Caco-2 (cell line): ENCODE measurements at regions not wholly inside any gene's neighbourhood (a gene's known extent, or its start where the extent isn't known, plus 50 kb on each side); places are given as distances from the start of the nearest gene placed in this dataset.

ENCODE experiments used
- BruUV-seq: library from RNA; stranded (reverse); fragments of 400-500 nt; replicated peaks from 2 replicates; lab custom pipeline; 2021; lab: Mats Ljungman, UMichigan
- CTCF ChIA-PET: fragments of 300-600 bp; sonication (Branson Sonifier 250); formaldehyde crosslinking; loops from one replicate; lab custom pipeline; 2022; ENCODE audit warnings: antibody characterized with exemption; lab: Charles Lee
- POLR2A ChIA-PET: fragments of 300-600 bp; sonication (Branson Sonifier 250); formaldehyde crosslinking; loops from one replicate; lab custom pipeline; 2022; ENCODE audit warnings: antibody characterized with exemption; lab: Charles Lee
- DNase-seq, 2 experiments: peaks; one replicate each; pipeline versions ENCODE4 v3.0.0 to v3.0.0-alpha.2; 2020 to 2022
- H3K27me3 ChIP-seq: replicated peaks from 2 replicates; pipeline ENCODE4 v1.6.0; 2011; ENCODE audit warnings: low read length; ENCODE audit not compliant: control insufficient read depth, insufficient read depth
- H3K36me3 ChIP-seq: 2 replicates; pipeline ENCODE4 v1.5.1; 2011; ENCODE audit warnings: low read length; ENCODE audit not compliant: control insufficient read depth, insufficient read depth
- H3K4me1 ChIP-seq: fragments of 250-450 bp; sonication (Bioruptor Pico); 2 replicates; pipeline ENCODE4 v1.5.1; 2020; ENCODE audit warnings: mild to moderate bottlenecking
- H3K4me3 ChIP-seq: 2 replicates; pipeline ENCODE4 v1.5.1; 2011; ENCODE audit warnings: low read depth, mild to moderate bottlenecking, control low read depth, low read length
- H3K9me3 ChIP-seq: fragments of 250-450 bp; sonication (Bioruptor Pico); 2 replicates; pipeline ENCODE4 v1.5.1; 2020; ENCODE audit warnings: mild to moderate bottlenecking, moderate library complexity
- H3K27ac Mint-ChIP-seq: one replicate; pipeline ENCODE4 v1.8.0; 2022; ENCODE audit warnings: mixed read lengths; ENCODE audit not compliant: unreplicated experiment
- H3K27me3 Mint-ChIP-seq: one replicate; pipeline ENCODE4 v1.8.0; 2022; ENCODE audit warnings: mixed read lengths; ENCODE audit not compliant: insufficient read depth, unreplicated experiment
- H3K36me3 Mint-ChIP-seq: one replicate; pipeline ENCODE4 v1.8.0; 2022; ENCODE audit warnings: mild to moderate bottlenecking, mixed read lengths; ENCODE audit not compliant: insufficient read depth, unreplicated experiment
- H3K4me1 Mint-ChIP-seq: one replicate; pipeline ENCODE4 v1.8.0; 2022; ENCODE audit warnings: low read depth, mixed read lengths; ENCODE audit not compliant: unreplicated experiment
- H3K4me3 Mint-ChIP-seq: one replicate; pipeline ENCODE4 v1.8.0; 2022; ENCODE audit warnings: mild to moderate bottlenecking, moderate library complexity, mixed read lengths; ENCODE audit not compliant: unreplicated experiment
- H3K9me3 Mint-ChIP-seq: one replicate; pipeline ENCODE4 v1.8.0; 2022; ENCODE audit warnings: mixed read lengths; ENCODE audit not compliant: unreplicated experiment
- intact Hi-C: fragments of 100-400 bp; cut with micrococcal nuclease; formaldehyde crosslinking; loops from one replicate; pipeline ENCODE4 v1.10.0; 2022; ENCODE audit not compliant: unreplicated experiment
- TF ChIP-seq, protein P1 (sequence below), 2 experiments: fragments of 200-600 bp in 1 of 2; IDR thresholded peaks; 1 replicate in 1 of 2; 2 replicates in 1 of 2; pipeline versions ENCODE4 v1.5.1 to v1.8.0; 2011 to 2022; ENCODE audit warnings: antibody characterized with exemption in 1 of 2, control low read depth in 1 of 2, inconsistent platforms in 1 of 2, low read depth in 1 of 2, low read length in 1 of 2, mild to moderate bottlenecking in 1 of 2, moderate library complexity in 1 of 2; ENCODE audit not compliant: insufficient read depth in 1 of 2, severe bottlenecking in 1 of 2, unreplicated experiment in 1 of 2

DNA sequence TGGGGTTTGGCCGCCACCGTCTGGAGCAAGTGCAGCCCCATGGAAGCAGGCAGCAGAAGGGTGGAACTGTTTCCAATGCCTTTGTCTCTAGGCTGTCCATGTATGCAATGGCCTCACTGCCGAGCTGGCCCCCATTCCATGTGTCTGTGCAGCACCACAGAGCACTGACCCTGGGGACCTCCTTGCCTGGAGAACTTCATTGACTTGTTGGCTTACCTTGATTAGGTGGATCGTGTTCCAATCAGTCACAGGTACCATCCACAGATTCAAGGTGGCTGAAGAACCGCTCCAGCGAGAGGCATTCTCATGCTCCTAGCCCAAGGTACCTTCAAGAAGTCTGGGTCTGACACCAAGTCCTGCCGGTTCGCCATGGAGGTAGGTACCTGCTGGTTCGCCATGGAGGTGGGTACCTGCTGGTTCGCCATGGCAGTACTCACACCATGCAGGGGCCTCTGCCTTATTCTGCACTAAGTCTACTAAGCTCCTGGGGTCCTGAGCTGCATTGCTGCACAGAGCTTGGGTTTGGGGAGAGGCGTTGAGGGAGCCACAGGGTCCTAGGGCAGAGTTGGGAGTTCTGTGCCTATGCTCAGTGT is 358.3 kb upstream of the IRX1 start:
- H3K4me1 Mint-ChIP-seq = no peaks in the 10 kb centered on the region
- Histone ChIP-seq H3K36me3 (no peaks in the 10 kb centered on the region), H3K9me3 (no peaks in the 10 kb centered on the region), H3K4me1 (no peaks in the 10 kb centered on the region), H3K27me3 (no peaks in the 10 kb centered on the region), H3K4me3 (no peak overlapping the region)
- intact Hi-C loops = no loop called here
- no peaks in the 10 kb centered on the region for H3K9me3 Mint-ChIP-seq
- BruUV-seq = no TSS peak
- no peaks in the 10 kb centered on the region for H3K27me3 Mint-ChIP-seq
- no peak overlapping the region for H3K27ac Mint-ChIP-seq
- TF ChIP-seq, protein P1, sequence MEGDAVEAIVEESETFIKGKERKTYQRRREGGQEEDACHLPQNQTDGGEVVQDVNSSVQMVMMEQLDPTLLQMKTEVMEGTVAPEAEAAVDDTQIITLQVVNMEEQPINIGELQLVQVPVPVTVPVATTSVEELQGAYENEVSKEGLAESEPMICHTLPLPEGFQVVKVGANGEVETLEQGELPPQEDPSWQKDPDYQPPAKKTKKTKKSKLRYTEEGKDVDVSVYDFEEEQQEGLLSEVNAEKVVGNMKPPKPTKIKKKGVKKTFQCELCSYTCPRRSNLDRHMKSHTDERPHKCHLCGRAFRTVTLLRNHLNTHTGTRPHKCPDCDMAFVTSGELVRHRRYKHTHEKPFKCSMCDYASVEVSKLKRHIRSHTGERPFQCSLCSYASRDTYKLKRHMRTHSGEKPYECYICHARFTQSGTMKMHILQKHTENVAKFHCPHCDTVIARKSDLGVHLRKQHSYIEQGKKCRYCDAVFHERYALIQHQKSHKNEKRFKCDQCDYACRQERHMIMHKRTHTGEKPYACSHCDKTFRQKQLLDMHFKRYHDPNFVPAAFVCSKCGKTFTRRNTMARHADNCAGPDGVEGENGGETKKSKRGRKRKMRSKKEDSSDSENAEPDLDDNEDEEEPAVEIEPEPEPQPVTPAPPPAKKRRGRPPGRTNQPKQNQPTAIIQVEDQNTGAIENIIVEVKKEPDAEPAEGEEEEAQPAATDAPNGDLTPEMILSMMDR (IDR thresholded peaks at IDR 0.05; ENCODE audit: insufficient read depth in 1 of 2, low read depth in 1 of 2, low read length in 1 of 2, severe bottlenecking in 1 of 2, unreplicated experiment in 1 of 2) = no peak
- POLR2A ChIA-PET = no interaction called here
- CTCF ChIA-PET = no interaction called here
- DNase-seq = no peak
- H3K4me3 Mint-ChIP-seq = no peak overlapping the region
- H3K36me3 Mint-ChIP-seq = no peaks in the 10 kb centered on the region

- H3K36me3 Mint-ChIP-seq = no peaks in the 10 kb centered on the region
- intact Hi-C loops = no loop called here
Observed at GRCh38 chr5:3234566-3234965, 361.1 kb upstream of the IRX1 start.

DNA sequence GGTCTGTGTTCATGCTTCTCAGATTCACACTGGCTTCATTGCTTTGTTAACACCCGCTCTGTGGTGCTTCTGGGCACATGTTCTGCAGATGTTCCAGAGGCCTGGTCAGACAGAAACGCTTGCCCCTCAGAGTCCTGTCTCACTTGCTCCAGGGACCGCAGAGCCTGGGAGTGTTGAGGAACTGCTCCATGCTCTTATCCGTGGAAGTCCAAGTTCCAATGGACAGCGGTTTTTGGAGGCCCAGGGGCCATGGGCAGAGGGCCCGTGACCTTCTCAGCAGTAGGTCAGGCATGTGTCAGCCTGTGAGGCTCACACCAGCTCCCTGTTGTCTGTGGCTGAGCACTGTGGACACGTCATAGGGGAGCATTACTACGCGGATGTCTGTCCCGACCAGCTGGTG is 364.7 kb upstream of the IRX1 start:
- BruUV-seq = no TSS peak
- no peak for DNase-seq
- ChIA-PET CTCF (no interaction called here), POLR2A (no interaction called here)
- no peaks in the 10 kb centered on the region for H3K27me3 ChIP-seq
- Mint-ChIP-seq H3K27ac (no peak overlapping the region), H3K9me3 (no peaks in the 10 kb centered on the region), H3K4me3 (no peak overlapping the region), H3K27me3 (no peaks in the 10 kb centered on the region), H3K4me1 (no peaks in the 10 kb centered on the region), H3K36me3 (no peaks in the 10 kb centered on the region)
- no peak overlapping the region for H3K4me3 ChIP-seq
- H3K36me3 ChIP-seq = no peaks in the 10 kb centered on the region
- H3K9me3 ChIP-seq = no peaks in the 10 kb centered on the region
- no peaks in the 10 kb centered on the region for H3K4me1 ChIP-seq
- TF ChIP-seq, protein P1 (IDR thresholded peaks at IDR 0.05; ENCODE audit: insufficient read depth in 1 of 2, low read depth in 1 of 2, low read length in 1 of 2, severe bottlenecking in 1 of 2, unreplicated experiment in 1 of 2) = no peak
- intact Hi-C loops = no loop called here

More at GRCh38 chr5:3234566-3234965, 361.1 kb upstream of the IRX1 start:
- TF ChIP-seq, protein P1 (IDR thresholded peaks at IDR 0.05; ENCODE audit: insufficient read depth in 1 of 2, low read depth in 1 of 2, low read length in 1 of 2, severe bottlenecking in 1 of 2, unreplicated experiment in 1 of 2) = no peak
- Mint-ChIP-seq H3K9me3 (no peaks in the 10 kb centered on the region), H3K4me3 (no peak overlapping the region), H3K27me3 (no peaks in the 10 kb centered on the region), H3K27ac (no peak overlapping the region), H3K4me1 (no peaks in the 10 kb centered on the region)
- ChIA-PET POLR2A (no interaction called here), CTCF (no interaction called here)
- BruUV-seq = no TSS peak
- Histone ChIP-seq H3K36me3 (no peaks in the 10 kb centered on the region), H3K4me3 (no peak overlapping the region), H3K4me1 (no peaks in the 10 kb centered on the region), H3K9me3 (no peaks in the 10 kb centered on the region), H3K27me3 (no peaks in the 10 kb centered on the region)
- no peak for DNase-seq
